ENCODE measurements at regions not wholly inside any gene's neighbourhood (a gene's known extent, or its start where the extent isn't known, plus 50 kb on each side); places are given as distances from the start of the nearest gene placed in this dataset.
"Not testable (repeated sequence)": the region's sequence is repeated elsewhere in the genome, so short reads cannot be mapped to it uniquely, and the experiment has no call there.

- no peaks in the 10 kb centered on the region for H3K4me1 Mint-ChIP-seq (ENCODE audit: low read depth, unreplicated experiment)
- Histone ChIP-seq H3K36me3 (ENCODE audit: insufficient read depth, low read length) (no peaks in the 10 kb centered on the region), H3K4me2 (ENCODE audit: low read length) (no peak overlapping the region), H4K20me1 (ENCODE audit: insufficient read depth, low read length) (no peaks in the 10 kb centered on the region), H3K4me3 (ENCODE audit: insufficient read depth, low read depth, low read length) (no peak overlapping the region), H3K79me2 (ENCODE audit: insufficient read depth, low read length) (no peaks in the 10 kb centered on the region), H3K9me3 (ENCODE audit: insufficient read depth, low read depth, low read length) (no peaks in the 10 kb centered on the region), H3K9ac (ENCODE audit: low read length) (no peak overlapping the region), H3K27me3 (ENCODE audit: insufficient read depth, low read length) (no peaks in the 10 kb centered on the region), H3K27ac (ENCODE audit: low read depth, low read length) (no peak overlapping the region), H3K4me1 (ENCODE audit: insufficient read depth, low read length) (no peaks in the 10 kb centered on the region), H2AFZ (ENCODE audit: low read depth, low read length) (no peak overlapping the region)
- H3K36me3 Mint-ChIP-seq (ENCODE audit: low read depth, unreplicated experiment) = no peaks in the 10 kb centered on the region
- TF ChIP-seq CTCF (IDR thresholded peaks at IDR 0.05; ENCODE audit: insufficient read depth, low read depth, low read length) = no peak
- no peak for TF ChIP-seq EZH2 (IDR thresholded peaks at IDR 0.05; ENCODE audit: insufficient read depth, low read length)
- no peak overlapping the region for H3K27ac Mint-ChIP-seq (ENCODE audit: unreplicated experiment)
- H3K4me3 Mint-ChIP-seq (ENCODE audit: unreplicated experiment) = no peak overlapping the region
- no peaks in the 10 kb centered on the region for H3K27me3 Mint-ChIP-seq (ENCODE audit: low read depth, unreplicated experiment)
- no peak for FAIRE-seq
- DNase-seq (ENCODE audit: low read depth) = no peak
- H3K9me3 Mint-ChIP-seq (ENCODE audit: unreplicated experiment) = no peaks in the 10 kb centered on the region
Observed at GRCh38 chr12:91249518-91250272, 67.1 kb upstream of the DCN start.

- no peak overlapping the region for H3K27ac ChIP-seq (ENCODE audit: low read depth, low read length)
- Mint-ChIP-seq H3K27ac (ENCODE audit: unreplicated experiment) (no peak overlapping the region), H3K4me1 (ENCODE audit: low read depth, unreplicated experiment) (no peaks in the 10 kb centered on the region), H3K9me3 (ENCODE audit: unreplicated experiment) (no peaks in the 10 kb centered on the region), H3K27me3 (ENCODE audit: low read depth, unreplicated experiment) (no peaks in the 10 kb centered on the region), H3K4me3 (ENCODE audit: unreplicated experiment) (no peak overlapping the region), H3K36me3 (ENCODE audit: low read depth, unreplicated experiment) (no peaks in the 10 kb centered on the region)
- H3K4me3 ChIP-seq (ENCODE audit: insufficient read depth, low read depth, low read length) = no peak overlapping the region
- DNase-seq (ENCODE audit: low read depth) (no peak), FAIRE-seq (no peak)
- H3K9ac ChIP-seq (ENCODE audit: low read length) = no peak overlapping the region
- no peak overlapping the region for H2AFZ ChIP-seq (ENCODE audit: low read depth, low read length)
- H3K79me2 ChIP-seq (ENCODE audit: insufficient read depth, low read length) = no peaks in the 10 kb centered on the region
- TF ChIP-seq CTCF (IDR thresholded peaks at IDR 0.05; ENCODE audit: insufficient read depth, low read depth, low read length) (no peak), EZH2 (IDR thresholded peaks at IDR 0.05; ENCODE audit: insufficient read depth, low read length) (no peak)
- no peaks in the 10 kb centered on the region for H3K27me3 ChIP-seq (ENCODE audit: insufficient read depth, low read length)
- no peaks in the 10 kb centered on the region for H4K20me1 ChIP-seq (ENCODE audit: insufficient read depth, low read length)
- no peaks in the 10 kb centered on the region for H3K4me1 ChIP-seq (ENCODE audit: insufficient read depth, low read length)
- H3K36me3 ChIP-seq (ENCODE audit: insufficient read depth, low read length) = no peaks in the 10 kb centered on the region
- H3K4me2 ChIP-seq (ENCODE audit: low read length) = no peak overlapping the region
- H3K9me3 ChIP-seq (ENCODE audit: insufficient read depth, low read depth, low read length) = no peaks in the 10 kb centered on the region
Observed at GRCh38 chr12:91249054-91249453, 66.4 kb upstream of the DCN start.

GRCh38 chr12:91243177-91243576, 60.6 kb upstream of the DCN start:
- not testable (repeated sequence) for H2AFZ ChIP-seq (ENCODE audit: low read depth, low read length); H3K27ac Mint-ChIP-seq (ENCODE audit: unreplicated experiment); H3K9ac ChIP-seq (ENCODE audit: low read length); H3K9me3 ChIP-seq (ENCODE audit: insufficient read depth, low read depth, low read length); FAIRE-seq; H4K20me1 ChIP-seq (ENCODE audit: insufficient read depth, low read length); H3K4me3 ChIP-seq (ENCODE audit: insufficient read depth, low read depth, low read length); H3K4me1 ChIP-seq (ENCODE audit: insufficient read depth, low read length); H3K4me1 Mint-ChIP-seq (ENCODE audit: low read depth, unreplicated experiment); H3K27ac ChIP-seq (ENCODE audit: low read depth, low read length); DNase-seq (ENCODE audit: low read depth); H3K27me3 Mint-ChIP-seq (ENCODE audit: low read depth, unreplicated experiment); H3K36me3 Mint-ChIP-seq (ENCODE audit: low read depth, unreplicated experiment); H3K4me2 ChIP-seq (ENCODE audit: low read length); H3K79me2 ChIP-seq (ENCODE audit: insufficient read depth, low read length); H3K27me3 ChIP-seq (ENCODE audit: insufficient read depth, low read length); H3K36me3 ChIP-seq (ENCODE audit: insufficient read depth, low read length); H3K9me3 Mint-ChIP-seq (ENCODE audit: unreplicated experiment); H3K4me3 Mint-ChIP-seq (ENCODE audit: unreplicated experiment)
